Cardiac fibroblast (primary cell): ENCODE measurements at regions not wholly inside any gene's neighbourhood (a gene's known extent, or its start where the extent isn't known, plus 50 kb on each side); places are given as distances from the start of the nearest gene placed in this dataset.
A peak's percentile ranks its signal among the peaks of the same experiment; 100 is the strongest.

Experiments used
- DNase-seq, 2 donors: peaks; one replicate each; pipeline versions ENCODE4 v3.0.0 to v3.0.0-alpha.2; 2010; ENCODE audit warnings: low read depth in 2 of 2
- H3K4me3 ChIP-seq, 2 donors: replicated peaks in 1 of 2; 1 replicate in 1 of 2; 2 replicates in 1 of 2; pipeline ENCODE4 v1.5.1; 2011; ENCODE audit warnings: low read depth in 2 of 2, low read length in 2 of 2, mild to moderate bottlenecking in 2 of 2, moderate library complexity in 1 of 2
- TF ChIP-seq, protein P1 (sequence below): IDR thresholded peaks from one replicate; pipeline ENCODE4 v1.5.1; 2011; ENCODE audit warnings: low read depth, mild to moderate bottlenecking, low read length, inconsistent platforms

DNA sequence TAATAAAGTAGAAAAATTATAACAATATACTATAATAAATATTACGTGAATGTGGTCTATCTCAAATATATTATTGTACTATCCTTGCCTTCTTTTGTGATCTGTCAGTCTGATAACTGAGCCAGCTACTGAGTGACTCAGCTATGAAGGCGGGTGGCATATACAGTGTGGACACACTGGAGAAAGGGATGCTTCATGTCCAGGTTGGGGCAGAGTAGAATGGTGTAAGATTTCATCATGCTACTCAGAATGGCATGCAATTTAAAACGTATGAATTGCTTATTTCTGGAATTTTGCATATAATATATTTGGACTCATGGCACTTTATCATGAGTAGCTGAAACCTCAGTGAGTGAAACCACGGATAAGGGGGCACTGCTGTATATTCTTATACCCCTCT, 172.9 kb upstream of the TBC1D5 start:
- peak in 1 of 2 donors; percentile 10 for DNase-seq
- TF ChIP-seq, protein P1, sequence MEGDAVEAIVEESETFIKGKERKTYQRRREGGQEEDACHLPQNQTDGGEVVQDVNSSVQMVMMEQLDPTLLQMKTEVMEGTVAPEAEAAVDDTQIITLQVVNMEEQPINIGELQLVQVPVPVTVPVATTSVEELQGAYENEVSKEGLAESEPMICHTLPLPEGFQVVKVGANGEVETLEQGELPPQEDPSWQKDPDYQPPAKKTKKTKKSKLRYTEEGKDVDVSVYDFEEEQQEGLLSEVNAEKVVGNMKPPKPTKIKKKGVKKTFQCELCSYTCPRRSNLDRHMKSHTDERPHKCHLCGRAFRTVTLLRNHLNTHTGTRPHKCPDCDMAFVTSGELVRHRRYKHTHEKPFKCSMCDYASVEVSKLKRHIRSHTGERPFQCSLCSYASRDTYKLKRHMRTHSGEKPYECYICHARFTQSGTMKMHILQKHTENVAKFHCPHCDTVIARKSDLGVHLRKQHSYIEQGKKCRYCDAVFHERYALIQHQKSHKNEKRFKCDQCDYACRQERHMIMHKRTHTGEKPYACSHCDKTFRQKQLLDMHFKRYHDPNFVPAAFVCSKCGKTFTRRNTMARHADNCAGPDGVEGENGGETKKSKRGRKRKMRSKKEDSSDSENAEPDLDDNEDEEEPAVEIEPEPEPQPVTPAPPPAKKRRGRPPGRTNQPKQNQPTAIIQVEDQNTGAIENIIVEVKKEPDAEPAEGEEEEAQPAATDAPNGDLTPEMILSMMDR, result no peak

DNA sequence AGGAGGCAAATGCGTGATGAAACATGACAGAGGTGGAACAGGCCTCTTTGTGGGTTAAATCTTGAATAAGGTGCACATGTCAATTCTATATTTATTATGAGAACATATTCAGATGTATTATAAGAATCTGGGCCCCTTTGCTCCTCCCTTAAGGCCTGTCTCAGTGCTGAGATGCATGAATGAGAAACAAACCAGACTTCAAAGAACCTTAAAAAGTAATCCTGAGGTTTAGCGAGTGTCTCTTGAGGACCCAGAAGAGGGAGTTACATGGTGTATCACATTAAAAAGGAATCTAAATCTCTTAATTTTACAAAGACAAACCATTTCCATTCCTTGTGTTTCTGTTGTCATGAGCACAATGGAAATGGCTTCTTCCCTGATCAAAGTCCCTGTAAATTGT, 170.9 kb upstream of the TBC1D5 start:
- DNase-seq, result no peak
- TF ChIP-seq, protein P1, result no peak
- no peak overlapping the region for H3K4me3 ChIP-seq

More for the DNA sequence above, 172.9 kb upstream of the TBC1D5 start:
- no peak overlapping the region for H3K4me3 ChIP-seq

DNA sequence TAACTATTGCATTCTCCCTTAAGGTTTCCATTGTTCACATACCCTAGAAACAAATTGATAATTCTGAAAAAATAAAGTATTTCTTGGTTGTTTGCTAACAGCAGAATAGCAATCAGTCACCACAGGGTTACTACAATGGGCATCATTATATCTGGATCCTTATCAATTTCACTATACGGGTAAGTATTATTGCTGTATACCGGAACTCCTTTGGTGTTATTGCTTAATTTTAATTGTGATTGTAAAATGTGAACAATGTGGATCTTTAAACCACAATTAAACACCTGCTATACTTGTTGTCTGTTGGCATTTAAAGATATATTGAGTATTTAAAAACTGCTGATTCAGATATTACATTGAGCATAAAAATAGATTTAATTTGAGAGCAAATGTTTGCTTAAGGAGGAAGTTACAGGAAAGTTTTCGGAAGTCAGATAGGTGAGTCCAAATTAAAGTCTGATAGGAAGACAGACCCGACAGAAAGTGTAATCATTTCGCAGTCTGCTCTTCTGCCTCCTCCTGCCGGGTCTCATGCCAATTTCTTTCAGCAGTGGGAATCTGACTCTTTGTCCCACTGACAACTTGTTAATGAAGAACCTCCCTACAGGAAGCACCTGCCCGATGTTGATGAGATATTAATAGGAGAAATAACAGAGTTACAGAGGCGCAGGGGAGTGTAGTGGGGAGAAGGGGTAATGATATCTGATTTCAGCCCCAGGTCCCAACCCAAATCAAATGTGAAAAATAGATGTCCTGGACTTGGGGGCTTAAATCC, 169.7 kb upstream of the TBC1D5 start:
- no peak for DNase-seq
- H3K4me3 ChIP-seq, result no peak overlapping the region
- TF ChIP-seq, protein P1, result no peak

DNA sequence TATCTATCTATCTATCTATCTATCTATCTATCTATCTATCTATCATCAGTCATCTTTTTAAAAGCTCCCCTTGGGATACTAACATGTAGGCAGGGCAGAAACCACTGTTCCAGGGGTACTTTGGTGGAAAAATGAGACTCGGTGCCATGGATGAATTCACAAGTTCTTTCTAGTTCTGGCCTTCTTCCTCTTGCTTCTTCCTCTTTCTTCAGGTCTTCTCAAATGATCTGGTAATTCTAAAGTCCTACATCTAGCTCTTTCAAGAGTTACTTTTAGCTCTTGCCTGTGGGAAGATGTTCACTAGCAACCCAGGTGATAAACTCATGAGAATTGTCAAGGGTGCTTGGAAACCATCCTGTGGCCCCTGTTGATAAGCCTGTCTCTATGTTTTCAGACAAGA, 168.5 kb upstream of the TBC1D5 start:
- TF ChIP-seq, protein P1, result no peak
- DNase-seq, result no peak
- H3K4me3 ChIP-seq, result no peak overlapping the region

DNA sequence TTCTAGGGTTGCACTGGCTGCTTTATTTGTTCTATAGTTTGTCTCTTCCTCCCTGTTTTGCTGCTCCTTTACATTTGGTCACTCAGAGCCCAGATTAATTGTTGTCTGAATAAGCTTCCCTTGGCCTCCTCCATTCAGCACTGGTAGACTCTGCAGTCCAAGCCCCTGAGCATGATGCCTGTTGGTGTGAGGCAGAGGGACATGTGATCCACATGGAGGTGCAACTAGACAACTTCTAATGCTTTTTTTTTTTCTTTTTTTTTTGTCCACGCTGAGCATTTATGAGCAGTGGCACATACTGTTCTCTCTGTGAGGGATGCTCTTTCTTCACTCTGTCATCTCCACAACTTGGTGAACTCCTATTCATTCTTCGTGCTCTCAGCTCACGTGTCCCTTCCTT, 167.3 kb upstream of the TBC1D5 start:
- H3K4me3 ChIP-seq, result no peak overlapping the region
- no peak for DNase-seq
- TF ChIP-seq, protein P1, result no peak

DNA sequence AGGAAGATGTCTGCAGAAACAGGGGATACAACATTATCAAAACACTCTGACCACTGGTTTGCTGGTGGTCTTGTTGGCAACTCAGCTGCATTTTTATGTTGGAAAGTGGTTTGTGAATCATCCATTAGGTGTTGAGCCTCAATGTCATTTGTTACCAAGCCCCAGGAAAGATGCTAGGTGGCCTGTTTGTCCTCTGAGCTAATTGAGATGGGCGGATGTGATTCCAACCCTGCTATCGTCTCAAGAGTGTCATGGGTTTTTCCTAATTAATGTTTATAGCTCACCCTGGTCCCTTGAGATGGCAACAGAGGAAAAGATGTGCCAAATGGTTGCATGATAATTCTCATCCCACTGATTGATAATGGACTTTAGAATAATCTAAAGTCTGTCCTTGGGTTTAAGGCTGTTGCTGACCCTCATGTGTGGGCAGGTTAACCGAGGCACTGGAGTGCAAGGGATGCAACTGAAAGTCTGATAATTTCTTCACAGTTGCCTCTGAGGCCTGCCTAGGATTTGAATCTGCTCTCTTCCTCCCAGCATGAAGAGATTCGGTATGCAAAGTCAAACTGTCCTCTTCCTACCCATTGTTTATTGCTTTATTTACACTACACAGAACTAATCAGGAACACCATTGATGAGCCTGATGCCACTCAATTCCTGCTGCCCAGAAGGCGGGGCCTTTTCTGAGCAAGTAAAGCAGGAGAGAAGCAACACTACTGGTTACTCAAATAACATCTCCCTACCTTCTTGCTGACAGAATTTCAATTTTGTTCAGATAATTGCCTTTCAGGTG, 166.2 kb upstream of the TBC1D5 start:
- TF ChIP-seq, protein P1, result no peak
- no peak overlapping the region for H3K4me3 ChIP-seq
- no peak for DNase-seq
